ENCODE measurements at regions not wholly inside any gene's neighbourhood (a gene's known extent, or its start where the extent isn't known, plus 50 kb on each side); places are given as distances from the start of the nearest gene placed in this dataset.
"Not testable (repeated sequence)": the region's sequence is repeated elsewhere in the genome, so short reads cannot be mapped to it uniquely, and the experiment has no call there.

DNA sequence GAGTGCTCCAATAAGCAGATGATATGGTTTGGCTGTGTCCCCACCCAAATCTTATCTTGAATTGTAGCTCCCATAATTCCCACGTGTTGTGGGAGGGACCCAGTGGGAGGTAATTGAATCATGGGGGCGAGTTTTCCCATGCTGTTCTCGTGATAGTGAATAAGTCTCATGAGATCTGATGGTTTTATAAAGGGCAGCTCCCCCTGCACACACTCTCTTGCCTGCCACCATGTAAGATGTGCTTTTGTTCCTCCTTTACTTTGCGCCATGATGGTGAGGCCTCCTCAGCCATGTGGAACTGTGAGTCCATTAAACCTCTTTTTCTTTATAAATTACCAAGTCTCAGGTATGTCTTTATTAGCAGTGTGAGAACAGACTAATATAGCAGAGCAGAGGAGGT, 142.5 kb downstream of the ADSS2 start:
- TF ChIP-seq ZNF274 (IDR thresholded peaks at IDR 0.05; ENCODE audit: low read depth, low read length); SUZ12 (IDR thresholded peaks at IDR 0.05; ENCODE audit: extremely low read depth, insufficient read depth, insufficient read length): not testable (repeated sequence)

All from NT2/D1 (cell line).